DND-41 (cell line): ENCODE measurements at regions not wholly inside any gene's neighbourhood (a gene's known extent, or its start where the extent isn't known, plus 50 kb on each side); places are given as distances from the start of the nearest gene placed in this dataset.

Experiments used
- CTCF ChIP-seq: IDR thresholded peaks from 2 replicates; pipeline ENCODE4 v1.5.1; 2012; ENCODE audit warnings: borderline replicate concordance, low read length, moderate library complexity, mild to moderate bottlenecking; ENCODE audit not compliant: poor library complexity, severe bottlenecking; ENCODE audit errors: extremely low read depth
- EZH2 ChIP-seq: IDR thresholded peaks from 3 replicates; pipeline ENCODE4 v1.6.1; 2012; ENCODE audit warnings: borderline replicate concordance, low read depth, mild to moderate bottlenecking, moderate library complexity, low read length, inconsistent platforms; ENCODE audit not compliant: severe bottlenecking

- TF ChIP-seq CTCF (no peak), EZH2 (no peak)
Observed at GRCh38 chr5:96024683-96025475, 63.2 kb upstream of the ELL2 start.
